ENCODE measurements at regions not wholly inside any gene's neighbourhood (a gene's known extent, or its start where the extent isn't known, plus 50 kb on each side); places are given as distances from the start of the nearest gene placed in this dataset.

DNA sequence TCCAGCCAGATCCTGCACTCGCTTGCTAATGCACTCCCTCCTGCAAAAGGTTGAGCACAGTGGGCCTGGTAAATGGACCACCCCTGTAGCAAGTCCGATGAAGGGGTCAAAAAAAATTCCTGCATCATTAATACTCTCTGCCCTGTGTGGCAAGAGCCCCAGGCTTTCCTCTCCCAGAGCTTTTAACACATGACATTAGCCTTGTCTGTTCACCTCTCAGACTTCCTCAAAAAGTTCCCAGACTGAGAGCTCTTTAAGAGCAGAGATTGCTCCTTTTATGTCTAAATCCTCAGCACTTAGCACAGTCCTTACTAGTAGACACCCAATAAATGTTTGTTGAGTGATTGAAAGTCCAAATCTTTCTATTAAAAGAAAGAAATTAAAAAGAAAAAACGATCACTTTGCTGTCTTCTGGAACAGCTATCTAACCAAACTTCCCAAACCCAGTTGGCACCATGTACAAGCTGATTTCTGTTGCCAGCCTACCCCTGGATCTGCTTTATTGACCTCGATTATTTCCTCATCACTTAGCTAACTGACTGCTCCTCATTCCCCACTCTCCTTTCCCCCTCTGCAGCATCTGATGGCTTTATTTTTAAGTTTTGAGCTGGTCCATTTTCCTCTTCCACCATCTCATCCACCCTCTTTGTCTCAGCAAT is 209.8 kb downstream of the ENC1 start:
- ChIA-PET CTCF (no interaction called here), POLR2A (no interaction called here)

DNA sequence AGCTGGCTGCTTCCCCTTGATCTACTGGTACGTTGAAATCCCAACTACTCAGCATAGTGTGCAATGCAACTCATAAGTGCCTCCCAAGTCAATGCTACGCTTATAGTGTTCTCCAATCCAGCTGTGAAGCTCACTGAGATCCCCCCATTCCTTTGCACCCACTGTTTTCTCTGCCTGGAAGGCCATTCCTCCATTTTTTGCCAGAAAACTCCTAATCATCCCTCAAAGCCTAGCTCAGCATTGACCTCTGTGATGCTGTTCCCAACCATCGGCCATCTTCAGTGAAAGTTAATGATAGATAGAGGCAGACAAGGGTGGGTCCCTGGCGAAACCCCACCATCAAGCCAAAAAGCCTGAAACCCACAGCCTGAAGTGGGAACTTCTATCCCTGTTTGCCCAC is 211.0 kb downstream of the ENC1 start:
- CTCF ChIA-PET, result no interaction called here
- POLR2A ChIA-PET, result no interaction called here

DNA sequence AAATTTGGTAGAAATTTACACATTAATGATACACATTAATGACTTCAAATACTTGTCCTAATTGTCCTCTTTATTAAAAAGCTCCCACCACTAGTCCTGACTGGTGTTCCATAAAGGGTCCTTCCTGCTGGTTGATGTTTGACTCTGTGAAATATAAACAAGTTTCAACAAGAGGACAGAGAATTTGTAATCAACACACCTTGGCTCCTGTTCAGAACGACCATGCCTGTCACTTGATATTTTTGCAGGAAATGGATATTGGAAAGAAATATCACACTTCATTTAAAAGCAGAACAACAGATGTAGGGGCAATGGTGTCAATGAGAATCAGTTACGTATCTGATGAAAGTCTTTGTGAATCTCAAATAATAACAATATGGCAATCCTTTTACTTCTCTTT is 211.7 kb downstream of the ENC1 start:
- ChIA-PET POLR2A (no interaction called here), CTCF (no interaction called here)

DNA sequence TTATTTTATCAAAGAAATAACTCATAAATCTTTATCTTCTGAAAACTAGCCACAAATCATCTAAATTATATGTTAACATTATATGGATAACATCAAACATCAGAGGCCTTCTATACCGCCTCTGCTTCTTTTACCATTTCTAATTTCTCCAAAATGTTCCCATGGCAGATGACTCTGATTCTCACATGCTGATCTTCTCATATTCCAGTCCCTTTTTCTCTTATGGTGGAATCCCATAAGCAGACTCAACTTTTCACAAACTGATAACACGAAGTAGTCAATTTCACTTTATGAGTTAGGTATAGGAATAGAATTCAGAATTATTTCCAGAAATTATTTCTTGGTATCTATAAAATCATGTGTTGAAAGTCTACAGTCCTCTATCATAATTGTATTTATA is 212.3 kb downstream of the ENC1 start:
- ChIA-PET POLR2A (interaction anchor here (0.7 kb wide), 1 partner anchor 973 kb away, joined by 3 read pairs; no protein-coding TSS in a partner anchor), CTCF (no interaction called here)

DNA sequence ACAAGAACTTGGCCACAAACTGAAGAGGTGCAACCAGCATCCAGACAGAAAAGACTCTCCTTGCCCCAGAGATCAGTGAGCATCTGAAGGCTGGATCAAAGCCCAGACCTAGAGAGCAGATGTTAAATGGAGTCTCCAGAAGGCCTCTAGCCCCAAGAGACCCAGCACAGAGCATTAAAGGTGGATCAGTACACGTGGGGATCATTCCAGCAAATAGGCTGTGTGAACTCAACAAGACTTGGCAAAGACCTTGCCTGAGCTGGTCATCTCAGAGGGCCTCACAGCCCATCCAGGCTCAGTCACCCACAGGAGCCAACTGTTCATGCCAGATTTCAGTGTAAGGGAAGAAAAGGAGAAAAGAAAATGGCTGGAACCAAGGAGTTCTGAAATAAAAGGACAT is 214.0 kb downstream of the ENC1 start:
- ChIA-PET CTCF (interaction anchor here (0.6 kb wide), 1 partner anchor 71 kb away, joined by 4 read pairs; no protein-coding TSS in a partner anchor), POLR2A (no interaction called here)

DNA sequence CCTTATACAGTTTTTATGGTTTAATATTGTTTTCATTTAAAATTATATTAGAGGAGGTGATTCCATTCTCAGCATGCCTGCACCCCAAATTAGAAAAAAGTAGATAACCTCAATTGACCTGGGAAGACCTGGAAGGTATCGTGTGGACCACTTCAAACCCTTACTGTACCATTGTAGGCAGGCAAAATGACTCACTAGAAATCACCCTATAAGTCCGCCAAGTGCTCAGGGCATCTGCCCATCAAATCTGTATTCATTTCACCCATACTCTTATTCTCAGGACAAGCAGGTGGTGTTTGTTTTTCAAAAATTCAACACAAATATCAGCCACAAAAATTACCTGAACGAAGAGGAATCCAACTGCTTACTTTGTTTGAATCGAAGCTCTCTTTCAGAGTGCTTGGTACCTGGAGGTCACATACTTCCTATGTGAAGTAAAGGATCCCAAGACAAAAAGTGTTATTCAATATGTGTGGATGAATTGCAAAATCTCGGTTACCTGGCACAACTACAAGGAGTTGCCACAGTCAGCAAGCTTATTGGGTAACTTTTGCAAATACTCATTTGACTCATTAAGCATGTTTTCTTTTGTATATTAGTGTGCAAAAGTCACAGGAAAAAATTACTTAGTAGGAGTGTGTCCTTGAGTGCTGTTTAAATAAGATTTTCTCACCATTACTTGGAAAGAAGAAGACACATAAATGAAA is 216.2 kb downstream of the ENC1 start:
- ChIA-PET CTCF (no interaction called here), POLR2A (no interaction called here)

DNA sequence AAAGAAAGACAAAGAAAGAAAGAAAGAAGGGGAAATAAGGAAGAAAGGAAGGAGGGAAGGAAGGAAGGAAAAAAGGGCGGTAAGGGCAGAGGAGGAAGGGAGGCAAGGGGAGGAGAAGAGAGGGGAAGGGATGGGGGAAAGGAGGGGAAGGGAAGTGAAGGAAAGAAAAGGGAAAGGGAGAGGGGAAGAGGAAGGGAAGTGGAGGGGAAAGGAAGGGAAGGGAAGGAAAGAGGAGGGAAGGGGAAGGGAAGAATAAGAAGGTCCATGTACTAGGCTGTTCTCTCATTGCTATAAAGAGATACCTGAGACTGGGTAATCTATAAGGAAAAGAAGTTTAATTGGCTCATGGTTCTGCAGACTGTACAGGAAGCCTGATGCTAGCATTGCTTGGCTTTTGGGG is 217.1 kb downstream of the ENC1 start:
- POLR2A ChIA-PET, result no interaction called here
- CTCF ChIA-PET, result no interaction called here

DNA sequence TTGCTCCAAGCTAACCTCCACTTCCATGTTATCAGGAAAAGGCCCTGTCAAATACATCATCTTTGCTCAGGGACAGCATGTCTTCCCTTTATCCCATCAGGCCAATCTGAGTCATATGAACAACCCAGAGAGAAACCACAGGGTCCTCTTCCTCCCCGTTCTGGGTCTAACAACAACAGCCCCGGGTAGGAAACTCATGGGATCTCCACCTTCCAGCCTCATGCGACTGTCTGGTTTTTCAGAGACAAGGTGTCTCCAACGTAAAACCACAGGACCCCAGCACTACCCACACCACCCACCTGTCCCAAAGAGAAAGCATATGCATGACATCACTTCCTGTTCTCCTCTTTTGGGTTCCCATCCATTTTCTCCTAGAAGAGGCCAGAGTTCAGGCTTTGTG is 217.9 kb downstream of the ENC1 start:
- POLR2A ChIA-PET, result no interaction called here
- CTCF ChIA-PET, result no interaction called here

DNA sequence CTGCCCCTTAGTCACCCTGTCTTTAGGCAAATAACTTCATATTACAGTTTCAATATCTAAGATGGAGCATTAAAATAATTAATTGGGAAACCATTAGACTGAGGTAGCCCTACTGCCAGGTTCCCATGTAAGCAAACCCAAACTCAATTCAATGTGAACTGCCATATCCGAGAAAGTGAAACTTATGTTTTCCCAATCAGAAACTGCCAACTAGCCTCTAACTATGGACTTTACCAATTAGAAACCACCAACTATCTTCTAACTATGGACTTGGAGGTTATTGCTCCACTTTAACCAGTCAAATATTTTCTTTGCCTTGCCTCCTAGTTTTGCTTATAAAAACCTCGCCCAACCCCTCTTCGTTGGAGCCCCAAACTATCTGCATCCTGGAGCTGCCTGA is 218.5 kb downstream of the ENC1 start:
- ChIA-PET POLR2A (no interaction called here), CTCF (no interaction called here)

DNA sequence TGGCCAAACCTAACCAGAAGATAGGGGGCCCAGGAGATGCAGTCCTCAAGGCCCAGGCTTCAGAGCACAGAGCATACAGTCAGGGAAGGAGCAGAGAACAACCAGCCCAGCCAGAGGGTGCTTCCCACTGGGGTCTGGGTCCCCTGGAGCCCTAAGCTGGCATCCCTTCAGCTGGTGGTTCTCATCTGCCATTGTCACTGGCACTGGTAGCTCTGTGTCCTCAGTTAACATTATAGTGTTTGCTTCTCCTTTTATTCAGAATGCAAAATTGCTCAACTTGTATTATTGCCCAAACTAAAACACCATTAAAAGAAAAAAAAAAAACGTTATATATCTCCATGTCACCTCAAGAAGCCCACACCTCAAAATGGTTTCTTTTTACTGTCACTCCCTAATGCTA is 219.2 kb downstream of the ENC1 start:
- CTCF ChIA-PET, result no interaction called here

DNA sequence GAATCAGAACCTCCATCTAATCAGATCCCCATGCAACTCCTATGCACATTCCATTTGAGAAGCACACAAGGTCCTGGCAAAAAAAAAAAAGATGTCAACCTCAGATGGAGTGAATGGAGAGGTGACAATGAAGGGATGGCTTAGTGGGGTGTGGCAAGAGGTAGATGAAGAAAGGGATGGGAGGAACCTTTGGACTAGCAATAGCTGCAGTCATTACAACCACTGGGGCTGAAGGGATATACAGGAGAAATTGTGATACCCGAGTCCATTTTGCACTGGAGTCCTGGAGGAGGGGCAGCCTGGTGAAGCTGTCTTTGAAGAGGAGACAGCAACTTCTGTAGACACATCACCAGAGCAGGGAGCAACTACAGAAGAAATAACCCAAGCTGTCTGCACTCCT is 219.6 kb downstream of the ENC1 start:
- POLR2A ChIA-PET, result no interaction called here
- CTCF ChIA-PET, result no interaction called here

More for the DNA sequence above, 219.2 kb downstream of the ENC1 start:
- POLR2A ChIA-PET, result no interaction called here

DNA sequence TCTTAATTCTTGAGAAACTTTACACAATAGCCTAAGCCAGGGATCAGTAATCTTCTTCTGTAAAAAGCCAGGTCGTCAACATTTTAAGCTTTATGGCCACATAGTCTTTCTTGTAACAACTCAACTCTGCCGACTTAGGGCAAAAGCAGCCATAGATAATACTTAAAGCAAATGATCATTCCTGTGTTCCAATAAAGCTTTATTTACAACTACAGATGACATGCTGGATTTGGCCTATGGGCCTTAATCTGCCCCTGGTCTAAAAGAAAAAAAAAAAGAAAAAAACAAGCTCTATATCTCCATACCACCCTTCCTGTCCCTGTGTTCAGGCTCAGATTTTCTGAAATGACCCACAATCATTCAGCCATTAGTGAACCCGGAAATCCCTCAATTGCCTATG is 220.3 kb downstream of the ENC1 start:
- POLR2A ChIA-PET, result no interaction called here
- CTCF ChIA-PET, result no interaction called here

DNA sequence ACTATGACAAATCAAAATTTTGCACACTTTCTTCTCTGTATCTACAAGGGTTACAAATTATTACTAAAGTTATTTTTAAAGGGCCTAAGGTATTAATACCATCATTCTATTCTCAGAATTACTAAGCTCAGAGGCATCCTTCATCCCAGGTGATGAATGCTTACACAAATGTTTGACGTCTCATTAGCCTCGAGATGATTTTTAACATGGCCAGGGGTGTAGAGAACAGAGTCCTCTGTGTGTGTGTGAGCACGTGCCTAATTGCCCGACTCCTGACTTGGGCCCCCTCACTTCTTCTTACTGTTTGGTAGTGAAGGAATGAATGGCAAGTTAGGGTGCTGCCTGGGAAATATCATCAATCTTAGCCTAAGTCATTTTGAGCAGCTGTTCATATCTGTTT is 221.1 kb downstream of the ENC1 start:
- POLR2A ChIA-PET, result no interaction called here
- CTCF ChIA-PET, result no interaction called here

DNA sequence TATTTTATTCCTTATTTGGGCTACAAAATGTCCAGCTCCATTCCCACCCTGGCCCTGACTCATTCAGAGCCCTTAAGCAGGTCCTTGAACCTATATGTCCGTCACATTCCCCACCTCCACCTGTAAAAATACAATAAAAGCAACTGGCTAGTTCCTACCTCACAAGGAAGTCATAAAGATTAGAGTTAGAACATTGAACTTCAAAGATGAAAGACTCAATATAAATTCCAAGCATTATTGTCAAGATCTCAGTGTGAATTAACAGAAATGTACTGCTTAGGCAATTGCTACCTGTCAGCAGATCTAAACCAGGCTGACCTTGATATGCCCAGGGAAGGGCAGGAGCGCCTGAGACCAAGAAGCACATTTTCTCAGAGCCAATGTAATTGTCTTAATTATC is 221.8 kb downstream of the ENC1 start:
- ChIA-PET CTCF (no interaction called here), POLR2A (no interaction called here)

DNA sequence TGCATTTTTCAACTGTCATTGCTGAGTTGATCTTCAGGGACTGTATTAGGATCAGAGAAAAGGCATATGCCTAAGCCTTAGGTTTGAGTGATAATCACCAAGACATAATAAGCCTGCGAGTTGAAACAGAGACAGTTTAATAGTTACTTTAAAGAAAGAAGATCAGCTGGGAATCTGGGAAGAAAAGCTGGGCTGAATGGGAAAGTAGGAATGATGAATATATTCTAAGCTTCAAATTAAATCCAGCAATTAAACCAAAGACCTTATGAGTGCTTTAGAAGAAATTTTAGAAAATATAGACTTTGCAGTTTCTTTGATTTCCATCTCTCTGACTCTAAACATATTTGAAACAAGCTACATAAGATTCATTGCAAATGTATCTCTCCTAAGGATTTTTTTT is 222.3 kb downstream of the ENC1 start:
- CTCF ChIA-PET, result no interaction called here
- POLR2A ChIA-PET, result no interaction called here

DNA sequence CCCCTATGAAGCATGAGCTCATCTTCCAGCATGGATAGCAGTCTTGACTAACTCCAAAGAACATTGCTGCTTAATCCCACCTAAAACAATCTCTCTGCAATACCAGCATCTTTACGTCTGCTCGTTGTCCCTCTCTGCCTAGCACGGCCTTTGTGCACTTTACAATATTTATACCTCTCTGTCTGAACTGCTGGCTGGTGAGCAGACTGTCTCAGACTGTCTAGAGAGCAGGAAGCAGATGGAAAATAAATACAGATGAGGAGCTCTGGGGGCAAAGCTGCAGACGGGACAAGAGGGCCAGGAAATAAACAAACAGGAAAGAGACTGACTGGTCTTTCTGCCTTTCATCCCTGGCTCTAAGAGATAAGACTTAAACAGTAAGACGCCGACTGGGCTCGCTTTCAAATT is 224.8 kb downstream of the ENC1 start:
- POLR2A ChIA-PET, result no interaction called here
- CTCF ChIA-PET, result no interaction called here

DNA sequence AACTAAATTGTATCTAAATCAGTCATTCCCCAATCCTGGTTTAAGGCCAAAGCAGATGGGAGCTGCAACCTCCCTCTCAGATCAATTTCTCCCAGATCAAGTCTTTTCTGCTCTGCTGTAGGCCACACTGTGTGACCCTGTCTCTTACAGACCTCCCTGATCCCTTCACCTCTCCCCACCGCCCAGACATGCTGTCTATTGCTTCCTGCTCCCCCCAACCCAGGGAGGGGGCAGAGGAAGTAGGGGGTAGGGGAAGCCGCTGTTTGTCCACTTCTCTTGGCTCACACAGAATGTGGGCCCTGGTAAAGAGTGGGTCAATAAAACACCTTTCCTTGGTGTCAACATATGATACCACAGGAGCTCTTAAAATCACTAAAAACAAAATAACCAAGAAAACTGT is 226.3 kb downstream of the ENC1 start:
- POLR2A ChIA-PET, result no interaction called here
- CTCF ChIA-PET, result no interaction called here

DNA sequence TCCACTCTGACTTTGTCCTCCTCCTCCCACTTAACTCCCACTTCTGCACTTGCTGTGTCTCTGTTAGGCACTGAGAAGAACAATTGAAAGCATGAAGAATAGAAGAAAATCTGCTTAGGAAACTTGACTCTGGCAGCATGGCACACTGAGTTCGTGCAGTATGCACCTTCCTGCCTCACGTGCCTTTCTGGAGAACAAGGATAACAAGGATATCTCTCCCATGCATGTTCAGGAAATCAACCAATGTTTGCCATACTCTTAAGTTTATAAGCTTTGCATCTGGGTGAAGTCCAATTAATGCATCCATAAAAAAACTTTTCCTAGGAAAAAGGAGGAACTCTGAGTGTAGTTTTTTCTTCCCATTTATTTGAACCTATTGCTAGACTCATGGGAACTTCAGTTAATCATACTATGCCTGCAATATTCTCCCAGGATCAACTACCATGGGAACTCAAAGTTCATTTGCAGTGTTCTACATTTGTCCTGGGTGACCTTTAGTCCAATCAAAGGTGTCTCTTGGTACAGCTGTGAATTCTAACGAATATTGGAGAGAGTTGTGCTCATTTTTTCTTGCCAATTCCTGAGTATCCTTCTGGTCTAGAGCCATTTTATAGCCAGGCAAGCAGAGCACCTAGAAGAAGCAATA is 227.0 kb downstream of the ENC1 start:
- CTCF ChIA-PET, result no interaction called here
- POLR2A ChIA-PET, result no interaction called here

DNA sequence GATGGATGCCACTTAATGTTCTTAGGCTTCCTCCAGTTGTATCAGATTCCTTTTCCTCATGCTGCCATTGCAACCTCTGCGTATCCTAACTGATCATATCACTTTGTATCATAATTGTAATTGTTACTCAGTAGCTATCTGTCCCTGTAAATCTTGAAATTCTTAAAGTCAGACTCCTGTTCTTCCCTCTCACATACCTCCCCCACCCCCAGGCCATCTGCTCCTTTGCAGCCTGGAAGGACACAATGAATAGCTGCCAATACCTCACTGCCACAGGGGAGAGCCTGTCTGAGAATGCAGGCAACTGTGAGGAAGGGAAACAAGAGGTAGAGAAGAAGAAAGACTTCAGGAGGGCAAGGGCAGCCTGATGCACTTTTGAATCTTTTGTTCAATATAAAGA is 228.5 kb downstream of the ENC1 start:
- ChIA-PET POLR2A (no interaction called here), CTCF (no interaction called here)

DNA sequence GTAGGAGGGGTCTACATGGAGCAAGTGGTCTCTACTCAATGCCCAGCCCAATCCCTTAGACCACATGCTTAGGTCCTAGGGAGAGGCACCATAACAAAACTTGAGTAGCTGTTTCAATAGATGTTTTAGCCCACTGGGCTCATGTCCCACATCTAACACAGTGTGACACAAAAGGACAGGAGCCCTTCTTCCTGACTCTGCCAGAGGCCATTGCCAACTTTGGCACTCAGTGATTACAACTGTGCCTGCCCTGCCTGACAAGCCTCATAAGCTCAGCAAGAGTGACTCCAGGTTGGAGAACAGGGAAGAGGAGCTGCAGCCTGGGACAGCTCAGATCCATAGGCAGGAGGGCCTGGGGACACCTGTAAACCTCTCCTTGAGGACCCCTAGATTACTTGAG is 230.8 kb downstream of the ENC1 start:
- ChIA-PET CTCF (no interaction called here), POLR2A (no interaction called here)

DNA sequence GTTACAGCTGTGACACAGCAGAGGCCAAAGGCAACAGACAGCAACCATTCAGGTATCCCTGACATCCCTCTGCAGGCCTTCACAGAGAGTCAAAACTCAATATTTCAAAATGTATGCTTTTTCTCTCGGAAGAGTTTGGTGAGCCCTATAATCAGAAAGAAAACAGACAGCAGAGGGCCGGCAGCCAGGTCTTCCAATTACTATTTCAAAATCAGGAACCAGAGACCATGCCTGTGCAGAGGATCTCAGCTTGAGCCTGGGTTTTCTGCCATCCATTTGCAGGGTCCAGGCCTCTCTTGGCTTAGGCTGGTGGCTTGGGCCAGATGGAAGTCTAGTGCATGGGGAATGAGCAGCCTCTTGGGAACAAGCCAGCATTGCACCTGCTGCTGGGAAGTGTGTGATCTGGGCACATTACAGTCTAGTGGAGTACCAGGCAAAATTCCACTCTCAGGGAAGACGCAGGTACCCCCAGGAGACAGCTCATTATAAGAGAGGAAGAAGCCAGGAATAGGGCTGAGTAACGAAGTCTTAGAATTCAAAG is 231.3 kb downstream of the ENC1 start:
- CTCF ChIA-PET, result no interaction called here
- POLR2A ChIA-PET, result no interaction called here

Measured in activated CD8-positive, alpha-beta memory T cell treated with anti-CD3 and anti-CD28 coated beads for 36 hours (primary cell).